Dedifferentiated amniotic fluid mesenchymal stem cell (primary cell): ENCODE measurements at regions not wholly inside any gene's neighbourhood (a gene's known extent, or its start where the extent isn't known, plus 50 kb on each side); places are given as distances from the start of the nearest gene placed in this dataset.
"Not testable (repeated sequence)": the region's sequence is repeated elsewhere in the genome, so short reads cannot be mapped to it uniquely, and the experiment has no call there.

Source experiments
- DNase-seq: peaks from one replicate; pipeline ENCODE4 v3.0.0-alpha.2; 2016; ENCODE audit errors: extremely low spot score

DNA sequence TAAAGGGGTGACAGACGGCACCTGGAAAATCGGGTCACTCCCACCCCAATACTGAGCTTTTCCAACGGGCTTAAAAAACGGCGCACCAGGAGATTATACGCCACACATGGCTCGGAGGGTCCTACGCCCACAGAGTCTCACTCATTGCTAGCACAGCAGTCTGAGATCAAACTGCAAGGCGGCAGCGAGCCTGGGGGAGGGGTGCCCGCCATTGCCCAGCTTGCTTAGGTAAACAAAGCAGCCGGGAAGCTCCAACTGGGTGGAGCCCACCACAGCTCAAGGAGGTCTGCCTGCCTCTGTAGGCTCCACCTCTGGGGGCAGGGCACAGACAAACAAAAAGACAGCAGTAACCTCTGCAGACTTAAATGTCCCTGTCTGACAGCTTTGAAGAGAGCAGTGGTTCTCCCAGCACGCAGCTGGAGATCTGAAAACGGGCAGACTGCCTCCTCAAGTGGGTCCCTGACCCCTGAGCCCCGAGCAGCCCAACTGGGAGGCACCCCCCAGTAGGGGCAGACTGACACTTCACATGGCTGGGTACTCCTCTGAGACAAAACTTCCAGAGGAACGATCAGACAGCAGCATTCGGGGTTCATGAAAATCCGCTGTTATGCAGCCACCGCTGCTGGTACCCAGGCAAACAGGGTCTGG lies 162.8 kb upstream of the GJE1 start:
- DNase-seq = not testable (repeated sequence)

DNA sequence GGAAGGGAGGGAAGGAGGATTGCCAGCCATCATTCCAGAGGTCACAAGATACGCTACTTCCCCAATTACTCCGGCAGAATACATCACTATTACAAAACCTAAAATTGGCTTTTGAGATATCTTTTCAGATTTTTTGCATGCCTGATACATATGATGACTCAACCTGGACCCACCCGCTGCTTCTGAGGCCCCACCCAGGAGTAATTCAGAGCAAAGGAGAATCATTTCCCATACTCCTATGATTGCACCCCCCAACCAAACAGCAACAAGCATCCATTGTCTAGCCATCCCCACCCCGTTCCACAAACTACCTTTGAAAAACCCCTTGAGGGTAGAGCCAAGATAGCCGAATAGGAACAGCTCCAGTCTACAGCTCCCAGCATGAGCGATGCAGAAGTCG lies 163.5 kb upstream of the GJE1 start:
- DNase-seq = no peak

DNA sequence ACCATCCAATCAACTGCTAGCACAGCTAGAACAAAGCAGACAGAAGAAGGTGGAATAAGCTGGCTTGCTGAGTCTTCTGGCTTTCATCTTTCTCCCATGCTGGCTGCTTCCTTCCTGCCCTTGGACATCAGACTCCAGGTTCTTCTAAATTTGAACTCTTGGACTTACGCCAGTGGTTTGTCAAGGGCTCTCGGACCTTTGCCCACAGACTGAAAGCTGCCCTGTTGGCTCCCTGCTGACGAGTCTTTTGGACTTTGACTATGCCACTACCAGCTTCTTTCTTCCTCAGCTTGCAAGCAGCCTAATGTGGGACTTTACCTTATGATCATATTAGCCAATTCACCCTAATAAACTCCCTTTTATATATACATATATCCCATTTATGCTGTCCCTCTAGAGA lies 164.1 kb upstream of the GJE1 start:
- DNase-seq = no peak

GRCh38 chr6:141965016-141965545 lies 167.6 kb upstream of the GJE1 start:
- no peak for DNase-seq

- DNase-seq = no peak
Observed at GRCh38 chr6:141963543-141964295, 169.0 kb upstream of the GJE1 start.

DNA sequence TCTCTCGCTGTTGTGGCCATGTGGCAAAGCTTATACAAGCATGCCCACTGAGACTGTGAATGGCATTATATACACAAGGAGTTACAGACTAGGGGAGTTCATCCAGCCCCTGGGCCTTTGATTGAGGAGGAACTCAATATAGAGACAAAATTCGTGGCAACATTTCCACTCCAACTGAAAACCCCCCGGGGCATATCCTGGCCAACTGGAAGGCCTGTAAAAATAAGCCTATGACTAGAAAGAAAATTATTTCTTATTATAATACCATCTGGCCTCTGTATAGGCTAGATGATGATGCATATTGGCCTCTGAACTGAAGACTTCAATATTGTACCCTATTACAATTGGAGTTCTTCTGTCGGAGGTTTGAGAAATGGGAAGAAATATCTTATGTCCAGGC lies 175.5 kb upstream of the GJE1 start:
- DNase-seq = no peak

DNA sequence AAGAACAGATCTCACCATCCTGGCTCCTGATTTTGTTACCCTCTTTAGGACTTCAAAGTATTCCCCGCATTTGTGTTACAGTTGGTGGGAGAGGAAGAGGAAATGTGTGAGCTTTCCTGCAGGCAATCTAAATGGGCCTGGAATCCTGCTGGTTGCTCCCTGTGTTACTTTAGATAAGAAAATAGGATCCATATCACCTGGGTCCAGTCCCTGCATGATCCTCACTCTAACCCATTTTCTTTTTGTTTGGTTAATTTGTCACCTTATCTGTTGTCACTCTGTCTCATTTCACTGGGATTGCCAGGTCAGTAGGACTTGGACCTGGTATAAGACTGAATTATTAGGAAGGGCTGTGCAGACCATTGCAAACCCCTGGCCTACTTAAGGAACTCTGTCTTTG lies 175.9 kb upstream of the GJE1 start:
- DNase-seq = no peak

GRCh38 chr6:141956046-141956761 lies 176.5 kb upstream of the GJE1 start:
- DNase-seq = peak; percentile 14

DNA sequence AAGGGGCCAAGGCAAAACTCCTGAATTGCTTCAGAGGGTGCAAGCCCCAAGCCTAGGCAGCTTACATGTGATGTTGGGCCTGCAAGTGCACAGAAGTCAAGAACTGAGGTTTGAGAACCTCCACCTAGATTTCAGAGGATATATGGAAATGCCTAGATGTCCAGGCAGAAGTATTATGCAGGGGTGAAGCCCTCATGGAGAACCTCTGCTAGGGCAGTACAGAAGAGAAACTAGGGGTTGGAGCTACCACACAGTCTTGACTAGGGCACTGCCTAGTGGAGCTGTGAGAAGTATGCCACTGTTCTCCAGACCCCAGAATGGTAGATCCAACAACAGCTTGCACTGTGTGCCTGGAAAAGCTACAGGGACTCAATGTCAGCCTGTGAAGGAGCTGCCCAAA lies 179.7 kb upstream of the GJE1 start:
- no peak for DNase-seq

GRCh38 chr6:141946502-141946901 lies 186.2 kb upstream of the GJE1 start:
- no peak for DNase-seq

DNA sequence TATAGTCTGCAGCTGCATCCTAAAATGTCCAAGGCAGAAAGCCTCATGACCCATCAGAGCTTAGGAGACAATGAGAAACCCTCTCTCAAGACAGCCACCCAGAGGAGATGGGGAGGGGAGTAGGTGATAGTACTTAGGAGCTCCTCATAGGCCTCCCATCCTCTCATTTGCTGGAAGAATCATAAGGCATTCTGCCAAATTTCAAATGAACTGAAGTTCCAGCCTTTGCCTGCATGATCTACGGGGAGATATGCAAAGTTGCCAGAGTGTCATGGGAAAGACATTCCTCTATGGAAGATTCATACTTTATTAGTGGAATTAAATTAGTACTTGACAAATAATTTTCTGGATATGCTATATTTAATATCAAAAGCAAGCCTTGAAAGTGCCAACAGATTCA lies 194.1 kb upstream of the GJE1 start:
- no peak for DNase-seq

GRCh38 chr6:141932685-141933084 lies 200.0 kb upstream of the GJE1 start:
- DNase-seq = no peak

DNA sequence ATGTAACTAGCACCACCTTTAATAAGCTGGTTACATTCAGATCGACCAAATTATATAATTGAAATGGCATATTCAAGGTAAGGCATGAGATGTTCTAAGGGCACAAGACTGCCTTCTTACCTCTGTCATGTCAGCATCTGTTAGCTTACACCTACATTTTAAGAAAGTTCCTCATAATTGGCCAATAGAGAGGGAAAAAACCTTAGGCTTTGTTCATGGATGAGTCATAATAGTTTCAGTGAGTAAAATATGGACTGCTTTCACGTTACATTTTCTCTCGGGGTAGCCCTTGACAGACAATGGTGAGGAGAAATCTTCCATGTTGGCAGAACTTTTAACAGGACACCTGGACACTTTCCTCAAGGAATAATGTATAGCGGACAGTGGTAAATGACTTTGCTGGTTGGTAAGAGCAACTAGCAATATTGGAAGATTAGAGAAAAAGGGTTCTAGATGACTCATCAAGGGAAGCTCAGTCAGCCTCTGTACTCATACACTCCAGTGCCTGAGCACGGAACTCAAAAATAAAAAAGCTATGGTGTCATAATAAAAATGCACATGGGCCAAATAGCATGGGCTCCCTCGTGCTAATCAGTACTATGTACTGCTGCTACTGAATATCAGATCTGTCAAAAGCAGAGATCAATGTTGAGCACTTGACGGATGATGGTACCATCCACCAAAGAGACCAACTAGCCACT lies 206.4 kb upstream of the GJE1 start:
- DNase-seq = not testable (repeated sequence)

GRCh38 chr6:141925001-141925400 lies 207.7 kb upstream of the GJE1 start:
- DNase-seq = no peak

GRCh38 chr6:141922898-141923297 lies 209.8 kb upstream of the GJE1 start:
- DNase-seq = no peak

DNA sequence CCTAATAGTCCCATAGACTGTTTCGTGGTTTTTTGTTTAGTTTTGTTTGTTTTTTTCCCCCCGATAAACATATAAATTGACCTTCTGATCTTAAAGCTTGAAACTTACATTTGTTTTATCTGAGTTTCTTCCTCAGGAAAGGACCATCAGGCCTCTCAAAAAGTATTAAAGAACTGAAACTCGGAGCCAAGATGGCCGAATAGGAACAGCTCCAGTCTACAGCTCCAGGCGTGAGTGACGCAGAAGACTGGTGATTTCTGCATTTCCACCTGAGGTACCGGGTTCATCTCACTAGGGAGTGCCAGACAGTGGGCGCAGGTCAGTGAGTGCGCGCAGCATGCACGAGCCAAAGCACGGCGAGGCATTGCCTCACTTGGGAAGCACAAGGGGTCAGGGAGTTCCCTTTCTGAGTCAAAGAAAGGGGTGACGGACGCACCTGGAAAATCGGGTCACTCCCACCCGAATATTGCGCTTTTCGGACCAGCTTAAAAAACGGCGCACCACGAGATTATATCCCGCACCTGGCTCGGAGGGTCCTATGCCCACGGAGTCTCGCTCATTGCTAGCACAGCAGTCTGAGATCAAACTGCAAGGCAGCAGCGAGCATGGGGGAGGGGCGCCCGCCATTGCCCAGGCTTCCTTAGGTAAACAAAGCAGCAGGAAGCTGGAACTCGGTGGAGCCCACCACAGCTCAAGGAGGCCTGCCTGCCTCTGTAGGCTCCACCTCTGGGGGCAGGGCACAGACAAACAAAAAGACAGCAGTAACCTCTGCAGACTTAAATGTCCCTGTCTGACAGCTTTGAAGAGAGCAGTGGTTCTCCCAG lies 215.8 kb upstream of the GJE1 start:
- DNase-seq = not testable (repeated sequence)

DNA sequence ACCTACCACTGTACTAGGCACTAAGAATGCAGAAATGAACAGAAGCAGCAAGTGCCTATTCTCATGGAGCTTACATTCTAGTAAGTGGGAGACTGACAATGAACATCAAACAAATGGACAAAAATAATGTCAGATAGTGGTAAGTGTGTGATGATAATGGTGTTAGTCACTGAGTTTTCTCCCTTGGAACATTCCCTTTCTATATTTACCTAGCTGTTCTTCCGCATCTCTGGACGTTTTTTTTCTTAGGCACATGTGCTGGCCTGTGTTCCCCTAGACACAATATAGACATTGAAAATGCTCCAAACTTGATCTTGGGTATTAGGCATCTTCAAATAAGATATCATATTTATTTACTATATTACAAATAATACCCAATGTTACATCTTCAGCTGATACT lies 218.1 kb upstream of the GJE1 start:
- DNase-seq = no peak

GRCh38 chr6:141906569-141907080 lies 226.1 kb upstream of the GJE1 start:
- DNase-seq = no peak

DNA sequence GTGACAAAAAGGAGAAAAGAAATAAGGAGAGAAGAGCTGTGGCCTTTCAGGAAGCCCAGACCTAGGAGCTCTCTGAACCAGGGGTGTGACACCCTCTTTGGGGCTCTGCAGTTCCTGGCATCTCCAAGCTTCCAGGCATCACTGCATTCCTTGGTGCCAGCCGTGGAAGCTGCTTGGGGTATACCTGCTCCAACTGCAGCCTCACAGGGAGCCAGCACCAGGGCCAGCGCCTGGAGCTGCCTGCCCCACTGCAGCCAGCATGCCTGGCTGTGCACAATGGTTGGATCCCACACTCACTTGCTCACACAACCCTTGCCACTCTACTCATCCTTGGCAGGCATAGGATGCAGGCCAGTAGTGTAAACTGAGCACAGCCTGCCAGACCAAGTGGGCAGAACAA lies 242.1 kb upstream of the GJE1 start:
- DNase-seq = no peak

DNA sequence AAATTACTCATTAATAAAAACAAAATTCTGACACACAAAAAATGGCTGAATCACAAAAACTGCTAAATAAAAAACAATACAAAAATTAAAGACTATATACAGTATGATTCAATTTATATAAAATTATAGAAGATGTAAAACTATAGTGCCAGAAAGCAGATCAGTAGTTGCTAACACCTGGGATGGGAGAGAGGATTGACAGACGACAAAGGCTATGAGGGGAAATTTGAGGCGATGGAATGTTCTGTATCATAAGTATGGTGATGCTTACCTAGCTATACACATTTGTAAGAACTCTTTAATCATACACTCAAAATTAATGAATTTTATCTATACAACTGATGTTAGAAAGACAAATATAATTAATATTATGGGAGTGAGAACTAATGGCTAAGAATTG lies 247.9 kb upstream of the GJE1 start:
- DNase-seq = no peak

DNA sequence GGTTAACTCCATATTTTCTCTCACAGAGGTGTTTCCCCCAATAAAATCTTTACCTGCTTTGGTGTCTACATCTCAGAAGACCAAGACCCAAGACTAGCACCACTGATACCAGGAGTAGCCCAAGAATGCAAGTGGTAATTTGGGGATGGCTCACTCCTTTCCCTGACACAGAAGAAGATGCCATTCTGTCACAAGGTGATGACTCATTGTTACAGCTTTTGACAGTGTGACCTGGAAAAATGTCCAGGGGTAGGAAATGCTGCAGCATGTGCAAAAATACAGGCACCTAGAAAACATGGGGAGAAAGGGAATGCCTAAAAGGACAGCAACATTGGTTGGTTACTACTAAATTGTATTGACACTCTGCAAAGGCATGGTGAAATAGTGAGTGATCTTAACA lies 254.0 kb upstream of the GJE1 start:
- DNase-seq = no peak
